Activated CD8-positive, alpha-beta memory T cell treated with anti-CD3 and anti-CD28 coated beads for 4 hours (primary cell): ENCODE measurements at regions not wholly inside any gene's neighbourhood (a gene's known extent, or its start where the extent isn't known, plus 50 kb on each side); places are given as distances from the start of the nearest gene placed in this dataset.

Experiments used
- DNase-seq, 2 donors: peaks; one replicate each; pipeline ENCODE4 v3.0.0-alpha.2; 2020; ENCODE audit warnings: low read depth in 2 of 2

GRCh38 chr5:175035882-175036533, 311.6 kb downstream of the MSX2 start:
- DNase-seq = no peak

DNA sequence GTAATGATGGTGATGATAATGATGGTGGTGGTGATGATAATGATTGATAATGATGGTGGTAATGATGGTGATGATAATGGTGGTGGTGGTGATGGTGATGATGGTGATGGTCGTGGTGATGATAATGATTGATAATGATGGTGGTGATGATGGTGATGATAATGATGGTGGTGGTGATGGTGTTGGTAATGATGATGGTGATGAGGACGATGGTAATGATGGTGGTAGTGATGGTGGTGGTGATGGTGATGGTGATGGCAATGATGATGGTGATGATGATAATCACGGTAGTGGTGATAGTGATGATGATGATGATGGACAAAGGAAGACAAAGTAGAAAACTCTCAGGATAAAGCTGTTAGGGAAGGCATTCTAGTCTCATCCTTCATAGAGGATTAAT, 310.5 kb downstream of the MSX2 start:
- no peak for DNase-seq

DNA sequence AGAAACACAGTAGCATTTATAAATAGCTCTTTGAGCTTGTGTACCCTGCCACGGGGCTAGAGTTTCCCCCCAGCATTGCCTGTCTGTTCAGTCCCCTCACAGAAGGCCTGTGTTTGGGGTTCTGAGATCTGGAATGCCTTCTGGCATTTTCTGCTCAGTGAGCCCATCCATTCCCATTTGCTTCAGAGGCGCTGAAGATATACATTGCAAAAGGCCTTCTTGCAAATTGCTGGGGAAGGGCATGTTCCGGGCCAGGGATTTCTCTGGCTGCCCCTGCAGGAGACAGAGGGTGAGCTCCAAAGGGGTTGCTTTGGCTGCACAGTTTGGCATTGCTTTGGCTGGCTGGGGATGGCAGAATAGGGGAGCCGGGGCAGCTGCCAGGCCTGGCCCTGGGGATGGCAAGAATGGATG, 308.4 kb downstream of the MSX2 start:
- DNase-seq = no peak

- no peak for DNase-seq
Measured at GRCh38 chr5:175032013-175032412, 307.6 kb downstream of the MSX2 start.

- DNase-seq = no peak
Measured at GRCh38 chr5:175027390-175027789, 303.0 kb downstream of the MSX2 start.

- no peak for DNase-seq
Measured at GRCh38 chr5:175025077-175025476, 300.7 kb downstream of the MSX2 start.

DNA sequence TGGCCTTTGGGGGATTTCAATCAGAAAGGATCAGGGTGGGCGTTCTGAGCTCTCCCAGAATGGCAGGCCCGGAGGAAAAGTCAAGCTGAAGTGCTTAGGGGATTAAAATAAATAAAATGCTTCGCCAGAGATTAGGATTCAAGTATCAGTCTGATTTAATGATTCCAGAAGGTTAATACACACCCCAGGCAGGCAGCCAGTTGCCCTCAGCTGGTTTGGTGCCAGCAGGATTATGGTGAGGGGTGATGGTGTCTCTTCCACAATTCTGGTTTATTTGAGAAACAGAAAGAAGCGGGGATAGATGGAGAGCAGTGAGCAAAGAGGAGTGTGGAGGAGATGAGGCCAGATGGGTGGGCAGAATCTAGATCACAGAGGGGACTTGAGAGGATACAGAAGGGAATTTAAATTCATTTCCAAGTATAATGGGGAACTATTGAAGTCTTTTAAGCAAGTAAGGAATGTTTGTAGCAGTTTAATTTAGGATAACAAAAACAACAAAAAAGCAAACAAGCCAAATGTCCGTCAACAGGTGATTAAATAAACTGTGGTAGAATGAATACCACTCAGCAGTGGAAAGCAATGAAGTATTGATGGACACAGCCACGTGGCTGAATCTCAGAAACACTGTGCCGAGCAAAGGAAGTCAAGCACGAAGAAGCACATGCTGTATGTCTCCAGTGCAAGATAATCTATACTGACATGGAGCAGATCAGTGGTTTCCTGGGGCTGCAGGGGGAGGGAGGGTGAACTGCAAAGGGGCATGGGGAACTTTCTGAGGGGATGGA, 297.7 kb downstream of the MSX2 start:
- no peak for DNase-seq

DNA sequence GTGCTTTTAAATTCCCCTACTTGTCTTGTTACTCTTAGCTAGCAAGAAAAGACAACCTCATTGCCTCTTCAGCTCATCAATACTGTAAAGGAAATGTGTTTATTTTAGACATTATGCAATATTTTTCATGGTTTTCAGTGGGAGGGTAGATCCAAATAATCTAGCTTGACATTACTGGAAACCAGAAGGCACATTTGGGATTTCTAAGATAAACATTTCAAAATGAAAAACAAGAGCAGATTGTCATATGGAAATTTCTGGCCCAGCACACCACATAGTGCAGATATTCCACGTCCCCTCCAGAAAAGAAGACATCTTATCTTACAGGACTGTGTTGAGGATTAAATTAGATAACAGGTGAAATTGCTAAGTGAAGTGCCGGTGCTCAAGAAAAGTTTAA, 296.9 kb downstream of the MSX2 start:
- no peak for DNase-seq

GRCh38 chr5:175015028-175015685, 290.8 kb downstream of the MSX2 start:
- no peak for DNase-seq

DNA sequence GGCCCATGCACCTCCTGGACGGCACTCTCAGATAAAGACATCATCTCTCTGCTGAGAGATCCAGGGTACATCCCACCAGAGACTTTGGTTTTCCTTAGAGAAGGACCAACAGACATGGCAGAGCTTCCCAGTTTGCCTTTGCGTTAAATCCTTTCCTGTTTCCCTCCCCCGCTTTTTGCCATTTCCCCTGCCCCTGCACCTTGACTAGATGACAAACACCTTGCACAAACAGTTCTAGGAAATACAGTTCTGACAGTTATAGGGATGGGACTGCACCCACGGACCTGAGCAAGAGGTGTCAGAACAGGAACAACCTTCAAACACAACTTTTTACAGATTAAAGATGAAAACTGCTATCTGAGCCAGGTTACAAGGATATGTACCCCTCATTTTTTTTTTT, 288.9 kb downstream of the MSX2 start:
- no peak for DNase-seq

DNA sequence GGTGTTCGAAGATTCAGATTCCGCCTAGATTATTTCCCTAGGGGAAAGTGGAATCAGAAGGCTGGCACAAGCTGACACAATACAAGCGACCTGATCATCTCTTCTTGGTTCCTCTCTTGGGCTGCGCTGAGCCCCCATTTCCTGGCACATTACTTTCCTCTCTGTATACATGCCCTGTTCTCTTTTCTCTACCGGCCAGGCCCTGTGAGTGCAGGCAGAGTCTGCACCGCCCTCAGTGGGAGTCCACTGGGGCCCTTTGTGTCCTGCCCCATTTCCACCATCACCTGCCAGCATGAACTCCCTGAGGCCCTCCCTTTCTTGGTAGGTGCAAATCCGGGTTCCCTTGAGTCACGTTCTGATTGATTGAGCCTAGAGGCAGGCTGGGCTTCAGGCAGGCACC, 287.9 kb downstream of the MSX2 start:
- DNase-seq = no peak

DNA sequence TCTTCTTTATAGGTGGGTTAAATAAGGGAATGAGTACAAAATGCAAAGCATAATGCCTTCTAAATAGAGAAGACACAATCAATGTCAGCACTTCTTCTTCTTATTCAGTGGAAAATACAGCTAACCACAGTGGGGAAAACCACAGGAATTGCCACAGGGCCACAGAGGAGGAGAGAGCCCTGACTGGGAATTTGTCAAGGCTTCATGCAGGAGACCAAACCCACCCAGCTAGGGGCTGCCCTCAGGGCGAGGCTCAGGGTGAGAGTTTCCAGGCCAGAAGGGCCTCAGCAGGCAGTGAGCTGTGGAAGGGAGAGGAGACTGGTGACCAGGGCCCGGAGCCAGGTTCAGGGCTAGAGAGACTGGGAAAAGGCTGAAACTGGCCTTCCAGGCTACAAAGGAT, 279.1 kb downstream of the MSX2 start:
- no peak for DNase-seq

DNA sequence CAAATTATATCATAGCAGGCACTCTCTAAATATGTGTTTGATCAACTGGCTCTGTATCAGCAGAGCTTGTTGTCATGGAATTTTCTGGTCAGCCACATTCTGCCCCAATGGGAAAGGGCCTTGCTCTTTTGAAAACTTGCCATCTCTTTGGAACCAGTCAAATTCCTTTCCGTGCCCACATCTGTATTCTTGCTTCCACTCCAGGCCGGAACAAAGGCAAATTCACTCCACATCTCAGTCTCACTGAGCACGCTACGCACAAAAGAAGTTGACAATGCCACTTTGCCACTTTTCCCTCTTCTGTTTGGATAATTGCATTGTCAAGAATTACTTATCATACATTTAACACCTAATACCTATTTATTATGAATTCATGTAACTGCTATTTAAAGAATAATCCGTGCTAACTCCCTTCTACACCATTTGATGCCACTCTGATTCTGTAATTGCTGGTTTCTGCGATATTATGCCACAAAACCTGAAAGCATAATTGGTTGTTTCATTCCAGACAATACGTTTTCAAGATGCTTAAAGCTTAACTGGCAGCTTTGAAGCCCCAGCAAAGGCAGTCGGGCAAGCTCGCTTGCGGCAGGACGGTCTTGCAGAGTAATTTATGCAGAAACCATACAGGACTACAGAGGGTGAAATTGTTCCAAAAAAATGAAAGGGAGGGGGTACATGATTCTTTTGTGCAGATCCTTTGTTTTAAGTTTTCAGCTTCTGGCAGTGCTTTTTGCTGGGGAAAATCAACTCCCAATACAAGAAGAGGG, 277.7 kb downstream of the MSX2 start:
- no peak for DNase-seq

DNA sequence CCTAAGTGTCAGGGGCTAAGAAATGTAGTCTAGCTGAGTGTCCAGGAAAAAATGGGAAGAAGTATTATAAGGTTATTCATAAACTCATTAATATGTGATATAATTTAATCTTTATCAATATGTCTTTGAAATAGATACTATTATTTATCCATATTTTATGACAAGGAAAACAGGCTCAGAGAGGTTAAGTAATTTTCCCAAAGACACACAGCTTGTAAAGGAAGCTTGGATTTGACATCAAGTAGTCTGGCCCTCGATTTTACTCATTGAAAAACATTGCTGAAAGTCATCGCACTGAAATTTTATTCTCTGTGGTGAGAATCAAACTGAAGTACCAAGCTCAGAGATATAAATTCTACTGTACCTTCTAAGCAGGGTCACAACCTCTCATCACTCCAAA, 276.9 kb downstream of the MSX2 start:
- no peak for DNase-seq

DNA sequence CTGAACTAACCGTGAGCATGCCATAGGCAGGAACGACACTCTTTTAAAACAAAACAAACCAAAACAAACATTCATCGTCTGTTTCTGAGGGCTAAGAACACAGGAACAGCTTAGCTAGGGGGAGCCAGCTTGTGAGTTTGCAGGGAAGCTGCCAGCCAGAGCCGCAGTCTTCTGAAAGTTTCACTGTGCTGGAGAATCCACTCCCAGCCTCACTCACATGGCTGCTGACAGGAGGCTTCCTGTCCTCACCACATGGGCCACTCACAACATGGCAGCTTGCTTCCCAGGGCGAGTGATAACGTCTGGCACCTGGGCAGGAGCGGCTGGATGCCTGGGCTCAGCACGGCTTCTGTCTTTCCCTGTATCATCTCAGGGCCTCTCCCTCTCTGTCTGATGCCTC, 275.2 kb downstream of the MSX2 start:
- DNase-seq = no peak

DNA sequence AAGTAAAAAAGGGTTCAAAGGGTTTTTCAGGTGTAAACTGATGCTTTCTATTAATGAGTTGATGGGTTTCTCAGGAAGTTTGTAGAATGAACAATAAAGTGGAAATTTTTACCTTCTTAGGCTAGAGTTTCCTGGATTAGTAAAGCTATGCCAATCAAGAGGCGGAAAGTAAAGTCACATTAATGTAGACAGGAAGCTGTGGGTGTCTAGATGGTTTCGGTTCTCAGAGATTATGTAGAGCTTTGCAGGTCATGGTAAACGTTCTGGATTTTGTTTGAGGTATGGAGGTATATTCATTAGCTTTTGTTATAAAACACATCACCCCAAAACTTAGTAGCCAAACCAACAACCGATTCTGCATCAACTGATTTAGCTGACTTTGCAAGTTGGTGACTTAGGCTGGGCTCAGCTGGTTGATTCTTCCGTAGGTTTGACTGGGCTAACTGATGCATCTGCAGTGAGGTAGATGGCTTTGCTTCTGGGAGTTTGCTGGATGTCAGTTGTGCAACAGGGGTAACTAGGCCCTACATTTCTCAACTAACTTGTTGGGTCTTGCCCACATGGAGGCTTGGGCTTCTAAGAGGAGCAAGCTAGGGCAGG, 273.8 kb downstream of the MSX2 start:
- no peak for DNase-seq

DNA sequence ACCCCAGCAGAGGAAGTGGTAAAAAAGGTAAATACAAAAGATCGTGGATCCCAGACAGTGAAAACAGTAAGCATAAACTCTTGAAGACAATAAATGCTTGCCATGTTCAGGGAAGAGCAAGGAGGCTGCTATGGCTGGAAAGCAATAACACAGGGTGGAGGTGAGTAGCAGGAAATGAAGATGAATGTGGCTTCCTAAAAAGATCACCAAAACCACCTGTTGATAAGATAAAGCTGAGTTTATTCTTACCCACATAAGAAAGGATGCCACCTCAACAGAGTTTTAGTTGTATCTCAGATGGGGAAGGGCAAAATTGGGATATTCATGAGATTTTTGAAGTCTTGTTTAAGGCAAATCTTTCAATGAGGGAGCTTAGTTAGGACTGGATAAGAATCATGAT, 273.3 kb downstream of the MSX2 start:
- no peak for DNase-seq

DNA sequence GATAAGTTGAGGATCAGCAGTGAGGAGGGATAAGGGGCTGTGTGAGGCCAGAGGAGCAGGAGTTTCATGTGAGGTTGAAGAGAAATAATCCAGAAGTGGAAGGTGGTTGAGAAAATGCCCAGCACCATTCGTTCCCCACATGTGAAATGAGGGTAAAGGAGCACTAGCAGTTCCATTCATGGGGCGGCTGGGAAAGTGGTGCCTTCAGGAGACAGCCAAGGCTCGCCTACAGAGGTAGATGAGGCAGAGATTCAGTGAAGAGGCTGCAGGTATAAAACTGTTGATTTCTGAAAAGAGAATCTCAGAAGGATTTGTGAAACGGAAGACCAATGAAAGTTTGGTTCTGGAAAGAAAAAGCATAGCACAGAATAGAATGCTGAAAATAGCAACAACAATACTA, 272.6 kb downstream of the MSX2 start:
- DNase-seq = no peak

- DNase-seq = no peak
Measured at GRCh38 chr5:174995827-174996226, 271.4 kb downstream of the MSX2 start.

DNA sequence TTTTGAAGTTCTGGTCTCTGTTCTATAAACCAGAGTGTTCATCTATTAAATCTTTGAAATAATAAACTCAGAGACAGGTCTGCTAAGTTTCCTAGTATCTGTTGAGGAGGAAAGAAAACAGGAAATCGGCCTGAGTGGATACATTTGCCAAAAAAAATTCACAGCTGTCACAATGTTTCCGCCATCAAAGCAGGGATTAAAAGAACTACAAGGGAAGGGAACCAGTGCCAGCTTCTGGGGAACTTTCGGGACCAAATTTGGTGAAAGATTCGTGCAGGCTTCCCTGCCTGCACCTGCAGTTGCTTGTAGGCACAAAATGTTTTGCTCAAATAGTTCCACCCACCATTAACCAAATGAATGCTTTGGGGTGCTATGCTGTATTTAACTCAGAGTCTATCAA, 267.5 kb downstream of the MSX2 start:
- no peak for DNase-seq

DNA sequence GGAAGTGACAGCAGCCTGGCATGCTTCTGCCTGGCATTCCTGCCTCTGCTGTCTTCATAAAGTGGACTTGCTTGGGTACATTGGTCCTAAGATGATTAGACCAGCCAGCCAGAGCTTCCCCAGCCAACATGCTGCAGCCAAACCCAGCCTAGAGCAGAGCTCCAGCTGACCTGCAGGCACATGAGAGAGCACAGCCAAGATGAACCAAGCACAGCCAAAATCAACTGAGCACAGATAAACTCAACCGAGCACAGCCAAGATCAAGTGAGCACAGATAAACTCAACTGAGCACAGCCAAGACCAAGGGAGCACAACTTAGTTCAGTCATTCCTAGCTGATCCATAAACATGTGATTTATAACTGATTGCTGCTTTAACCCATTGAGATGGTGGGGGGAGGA, 266.5 kb downstream of the MSX2 start:
- DNase-seq = no peak

- no peak for DNase-seq
Measured at GRCh38 chr5:174987443-174988012, 263.1 kb downstream of the MSX2 start.
